H1 (cell line): ENCODE measurements at regions not wholly inside any gene's neighbourhood (a gene's known extent, or its start where the extent isn't known, plus 50 kb on each side); places are given as distances from the start of the nearest gene placed in this dataset.

ENCODE experiments used
- CTCF ChIA-PET: fragments of 300-600 bp; sonication (Branson Sonifier 250); formaldehyde crosslinking; loops from one replicate; lab custom pipeline; 2021; ENCODE audit not compliant: partially characterized antibody; lab: Charles Lee
- POLR2A ChIA-PET: fragments of 300-600 bp; sonication (Branson Sonifier 250); formaldehyde crosslinking; loops from one replicate; lab custom pipeline; 2021; ENCODE audit warnings: inconsistent platforms; ENCODE audit not compliant: partially characterized antibody; lab: Charles Lee
- DNase-seq, 2 experiments: peaks; one replicate each; pipeline versions ENCODE4 v3.0.0 to v3.0.0-alpha.2; 2010 to 2022; ENCODE audit warnings: low spot score in 2 of 2, low read depth in 1 of 2, mixed read lengths in 1 of 2
- FAIRE-seq: peaks from 2 replicates; lab custom pipeline; 2011; peaks lifted over from hg19 to GRCh38; lab: Jason Lieb, UNC
- H2AFZ ChIP-seq: 2 replicates; pipeline ENCODE4 v1.8.1; 2012; ENCODE audit warnings: low read length, inconsistent platforms
- H2AK5ac ChIP-seq: 2 replicates; pipeline ENCODE4 v1.6.1; 2013; ENCODE audit warnings: low read depth, low read length
- H2BK120ac ChIP-seq: replicated peaks from 2 replicates; pipeline ENCODE3; 2013; ENCODE audit warnings: low read depth, low read length, inconsistent platforms
- H2BK12ac ChIP-seq: 2 replicates; pipeline ENCODE4 v1.6.1; 2013; ENCODE audit warnings: low read depth, low read length
- H2BK15ac ChIP-seq: 2 replicates; pipeline ENCODE4 v1.6.1; 2013; ENCODE audit warnings: low read length
- H2BK20ac ChIP-seq: 2 replicates; pipeline ENCODE4 v1.6.1; 2013; ENCODE audit warnings: low read length
- H2BK5ac ChIP-seq: 2 replicates; pipeline ENCODE4 v1.6.1; 2013; ENCODE audit warnings: low read depth, low read length
- H3K14ac ChIP-seq: 2 replicates; pipeline ENCODE4 v1.6.1; 2013; ENCODE audit warnings: inconsistent platforms; ENCODE audit not compliant: insufficient read length
- H3K18ac ChIP-seq: 2 replicates; pipeline ENCODE4 v1.6.1; 2013; ENCODE audit warnings: low read length; ENCODE audit errors: extremely low read depth
- H3K23ac ChIP-seq: 2 replicates; pipeline ENCODE4 v1.6.1; 2013; ENCODE audit warnings: inconsistent platforms; ENCODE audit not compliant: insufficient read length
- H3K23me2 ChIP-seq: 2 replicates; pipeline ENCODE4 v1.6.1; 2013; ENCODE audit warnings: low read depth, low read length
- H3K27ac ChIP-seq: 2 replicates; pipeline ENCODE4 v1.6.1; 2011; ENCODE audit warnings: low read depth, low read length, inconsistent platforms
- H3K27me3 ChIP-seq, 4 experiments: replicated peaks in 1 of 4; 1 replicate in 1 of 4; 2 replicates in 3 of 4; pipeline versions ENCODE4 v1.6.1 to v1.8.1; 2011 to 2013; ENCODE audit warnings: low read length in 3 of 4, mild to moderate bottlenecking in 3 of 4, inconsistent platforms in 2 of 4, mixed read lengths in 2 of 4, moderate library complexity in 1 of 4; ENCODE audit not compliant: control insufficient read depth in 3 of 4, insufficient read depth in 3 of 4; ENCODE audit errors: extremely low read depth in 1 of 4
- H3K36me3 ChIP-seq, 4 experiments: 2 replicates each; pipeline versions ENCODE4 v1.6.1 to v1.8.1; 2011 to 2013; ENCODE audit warnings: mild to moderate bottlenecking in 4 of 4, low read length in 3 of 4, moderate library complexity in 2 of 4, control low read depth in 1 of 4, inconsistent platforms in 1 of 4; ENCODE audit not compliant: insufficient read depth in 4 of 4, control insufficient read depth in 2 of 4
- H3K4ac ChIP-seq: replicated peaks from 2 replicates; pipeline ENCODE3; 2013; ENCODE audit warnings: low read length, low read depth, mixed read lengths, inconsistent platforms; ENCODE audit not compliant: insufficient read length
- H3K4me1 ChIP-seq, 4 experiments: replicated peaks in 1 of 4; 1 replicate in 1 of 4; 2 replicates in 3 of 4; pipeline versions ENCODE4 v1.6.1 to v1.8.1; 2011 to 2013; ENCODE audit warnings: low read length in 3 of 4, inconsistent platforms in 2 of 4, mixed read lengths in 1 of 4; ENCODE audit not compliant: insufficient read depth in 4 of 4, control insufficient read depth in 3 of 4
- H3K4me2 ChIP-seq, 2 experiments: 2 replicates each; pipeline versions ENCODE4 v1.6.1 to v1.8.1; 2011 to 2013; ENCODE audit warnings: low read depth in 2 of 2, low read length in 2 of 2, control low read depth in 1 of 2, inconsistent platforms in 1 of 2, mild to moderate bottlenecking in 1 of 2; ENCODE audit not compliant: insufficient read depth in 1 of 2
- H3K4me3 ChIP-seq, 4 experiments: fragments of 200-600, 300-600 bp in 1 of 4; sonication (generic), shearing (Covaris generic), sonication (Bioruptor Twin) in 1 of 4; 2 replicates each; pipeline versions ENCODE4 v1.5.1 to v1.8.1; 2011 to 2016; ENCODE audit warnings: low read length in 4 of 4, low read depth in 3 of 4, control low read depth in 2 of 4, inconsistent platforms in 2 of 4, mild to moderate bottlenecking in 2 of 4, mixed read lengths in 1 of 4, moderate library complexity in 1 of 4; ENCODE audit not compliant: insufficient read depth in 2 of 4; ENCODE audit errors: extremely low read depth in 1 of 4
- H3K56ac ChIP-seq: replicated peaks from 2 replicates; pipeline ENCODE3; 2013; ENCODE audit warnings: low read depth, mild to moderate bottlenecking, mixed read lengths, low read length, inconsistent platforms; ENCODE audit not compliant: insufficient read length
- H3K79me1 ChIP-seq: 2 replicates; pipeline ENCODE4 v1.6.1; 2013; ENCODE audit warnings: low read depth, low read length, control low read depth
- H3K79me2 ChIP-seq, 2 experiments: 2 replicates each; pipeline versions ENCODE4 v1.6.1 to v1.8.1; 2012 to 2013; ENCODE audit warnings: low read length in 2 of 2, mild to moderate bottlenecking in 2 of 2, inconsistent platforms in 1 of 2; ENCODE audit not compliant: insufficient read depth in 2 of 2, control insufficient read depth in 1 of 2
- H3K9ac ChIP-seq, 4 experiments: replicated peaks in 1 of 4; 1 replicate in 1 of 4; 2 replicates in 3 of 4; pipeline versions ENCODE4 v1.6.1 to v1.8.1; 2011 to 2013; ENCODE audit warnings: low read depth in 3 of 4, low read length in 3 of 4, control low read depth in 2 of 4, mild to moderate bottlenecking in 2 of 4, moderate library complexity in 2 of 4, inconsistent platforms in 1 of 4; ENCODE audit errors: extremely low read depth in 1 of 4
- H3K9me3 ChIP-seq, 2 experiments: 2 replicates each; pipeline versions ENCODE4 v1.6.1 to v1.8.1; 2012 to 2013; ENCODE audit warnings: mild to moderate bottlenecking in 2 of 2, moderate library complexity in 2 of 2, control low read depth in 1 of 2, inconsistent platforms in 1 of 2, low read depth in 1 of 2, low read length in 1 of 2, mixed read lengths in 1 of 2; ENCODE audit not compliant: insufficient read depth in 2 of 2
- H4K20me1 ChIP-seq, 2 experiments: replicated peaks in 1 of 2; 2 replicates each; pipeline versions ENCODE3 to v1.8.1; 2011 to 2013; ENCODE audit warnings: inconsistent platforms in 2 of 2, low read length in 2 of 2, mild to moderate bottlenecking in 1 of 2; ENCODE audit not compliant: insufficient read depth in 2 of 2, control insufficient read depth in 1 of 2
- H4K5ac ChIP-seq: 2 replicates; pipeline ENCODE4 v1.6.1; 2013; ENCODE audit warnings: low read length, low read depth, mixed read lengths, inconsistent platforms; ENCODE audit not compliant: insufficient read length
- H4K8ac ChIP-seq: 2 replicates; pipeline ENCODE4 v1.8.0; 2013; ENCODE audit warnings: mild to moderate bottlenecking, moderate library complexity, low read length, inconsistent platforms; ENCODE audit not compliant: insufficient read depth; ENCODE audit errors: extremely low read depth
- H4K91ac ChIP-seq: replicated peaks from 2 replicates; pipeline ENCODE3; 2013; ENCODE audit warnings: low read length, mixed read lengths, inconsistent platforms; ENCODE audit not compliant: insufficient read length
- BRCA1 ChIP-seq: IDR thresholded peaks from 2 replicates; pipeline ENCODE4 v1.6.1; 2012; ENCODE audit warnings: low read depth, low read length, improper control_type of control experiment
- CEBPB ChIP-seq: IDR thresholded peaks from 2 replicates; pipeline ENCODE4 v1.6.1; 2012; ENCODE audit warnings: low read depth, low read length
- CHD2 ChIP-seq: IDR thresholded peaks from 2 replicates; pipeline ENCODE4 v1.6.1; 2012; ENCODE audit warnings: low read length, improper control_type of control experiment
- EZH2 ChIP-seq: fragments of 200-600 bp; sonication (generic); IDR thresholded peaks from 2 replicates; pipeline ENCODE4 v1.7.1; 2012; ENCODE audit warnings: low read depth, mild to moderate bottlenecking, moderate library complexity, low read length, inconsistent platforms; ENCODE audit not compliant: severe bottlenecking
- GABPA ChIP-seq: IDR thresholded peaks from 2 replicates; pipeline ENCODE4 v1.6.1; 2011; ENCODE audit warnings: mild to moderate bottlenecking, low read length, moderate library complexity, borderline replicate concordance; ENCODE audit not compliant: insufficient read depth
- HDAC2 ChIP-seq, 2 experiments: fragments of 300-600 bp in 1 of 2; sonication (generic) in 1 of 2; IDR thresholded peaks; 2 replicates each; pipeline ENCODE4 v1.6.1; 2011 to 2012; ENCODE audit warnings: low read depth in 2 of 2, low read length in 2 of 2, mild to moderate bottlenecking in 2 of 2, moderate library complexity in 2 of 2, borderline replicate concordance in 1 of 2, inconsistent platforms in 1 of 2
- JUN ChIP-seq: IDR thresholded peaks from 2 replicates; pipeline ENCODE4 v1.6.1; 2011; ENCODE audit warnings: low read depth, mild to moderate bottlenecking, improper control_type of control experiment, low read length
- KDM5A ChIP-seq: fragments of 200-600 bp; IDR thresholded peaks from 2 replicates; pipeline ENCODE4 v1.7.1; 2012; ENCODE audit warnings: mild to moderate bottlenecking, low read length, inconsistent platforms, mixed read lengths
- NANOG ChIP-seq: IDR thresholded peaks from 2 replicates; pipeline ENCODE4 v1.6.1; 2011; ENCODE audit warnings: low read length, low read depth, mild to moderate bottlenecking, inconsistent platforms; ENCODE audit not compliant: insufficient read depth, poor library complexity, severe bottlenecking
- NRF1 ChIP-seq: IDR thresholded peaks from 2 replicates; pipeline ENCODE4 v1.6.1; 2011; ENCODE audit warnings: mild to moderate bottlenecking, low read depth, low read length, improper control_type of control experiment
- RNF2 ChIP-seq: fragments of 200-900, 300-1000 bp; sonication (generic); IDR thresholded peaks from 2 replicates; pipeline ENCODE4 v1.7.1; 2016; ENCODE audit warnings: borderline replicate concordance, low read depth, mild to moderate bottlenecking, antibody characterized with exemption, low read length; ENCODE audit not compliant: poor library complexity, severe bottlenecking; ENCODE audit errors: missing control alignments
- SAP30 ChIP-seq: fragments of 300-600 bp; sonication (generic); IDR thresholded peaks from 2 replicates; pipeline ENCODE4 v1.7.1; 2012; ENCODE audit warnings: low read length, moderate library complexity, mild to moderate bottlenecking, inconsistent platforms; ENCODE audit not compliant: insufficient read depth, insufficient replicate concordance
- SIX5 ChIP-seq: IDR thresholded peaks from 2 replicates; pipeline ENCODE4 v1.6.1; 2011; ENCODE audit warnings: mild to moderate bottlenecking, low read depth, low read length
- TAF7 ChIP-seq: optimal IDR thresholded peaks from 2 replicates; pipeline ENCODE3; 2011; ENCODE audit warnings: low read depth, mild to moderate bottlenecking, inconsistent platforms, low read length, moderate library complexity, borderline replicate concordance
- YY1 ChIP-seq: IDR thresholded peaks from 2 replicates; pipeline ENCODE4 v1.6.1; 2011; ENCODE audit warnings: low read depth, mild to moderate bottlenecking, low read length
- WGBS, 2 experiments: shearing (Covaris generic) in 1 of 2; methylation state at CpG; one replicate each; pipeline versions ENCODE4 v1.1.6 to v1.1.7; 2013 to 2015; ENCODE audit warnings: low lambda C conversion rate in 2 of 2, mixed read lengths in 2 of 2, inconsistent platforms in 1 of 2, low coverage in 1 of 2, missing lambda C conversion rate in 1 of 2; ENCODE audit not compliant: insufficient replicate concordance in 2 of 2, insufficient coverage in 1 of 2, insufficient read length in 1 of 2; ENCODE audit errors: extremely low coverage in 1 of 2, missing lambda C conversion rate in 1 of 2; 5-methylcytosine and 5-hydroxymethylcytosine counted together

DNA sequence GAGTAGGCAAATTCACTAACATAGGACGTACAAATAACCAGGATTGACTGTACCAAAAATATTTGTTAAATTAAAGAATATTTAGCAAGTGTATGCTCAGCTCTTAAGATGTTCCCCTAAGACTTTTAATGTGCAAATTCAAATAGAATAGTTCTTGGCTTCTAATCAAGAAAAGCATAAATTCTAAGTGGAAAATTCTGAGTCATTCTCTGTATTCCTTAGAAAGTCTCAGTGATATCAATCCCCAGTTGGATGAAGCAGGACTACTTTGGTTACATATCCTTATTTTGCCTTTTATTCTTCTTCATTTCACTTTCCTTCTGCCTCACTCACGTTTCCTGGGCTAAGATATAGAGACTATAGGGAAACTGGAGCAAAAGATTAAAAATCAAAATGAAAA lies 130.2 kb downstream of the IFI44 start:
- Histone ChIP-seq H2BK20ac (no peak overlapping the region), H3K4me3 (no peak overlapping the region), H2BK12ac (no peak overlapping the region), H3K23me2 (no peaks in the 10 kb centered on the region), H3K9me3 (no peaks in the 10 kb centered on the region), H3K36me3 (no peaks in the 10 kb centered on the region), H2BK5ac (no peak overlapping the region), H3K27me3 (no peaks in the 10 kb centered on the region), H3K4me2 (no peak overlapping the region), H3K27ac (no peak overlapping the region), H4K8ac (no peak overlapping the region), H3K14ac (no peak overlapping the region), H3K18ac (no peak overlapping the region), H2BK15ac (no peak overlapping the region), H2AFZ (no peak overlapping the region), H3K56ac (no peak overlapping the region), H3K9ac (no peak overlapping the region), H3K79me1 (no peaks in the 10 kb centered on the region), H4K5ac (no peak overlapping the region), H3K4me1 (no peaks in the 10 kb centered on the region), H2BK120ac (no peak overlapping the region), H2AK5ac (no peak overlapping the region), H4K91ac (no peak overlapping the region), H3K79me2 (no peaks in the 10 kb centered on the region), H4K20me1 (no peaks in the 10 kb centered on the region), H3K4ac (no peak overlapping the region), H3K23ac (no peak overlapping the region)
- ChIA-PET CTCF (interaction anchor here (0.8 kb wide), 1 partner anchor 24 kb away, joined by 3 read pairs; no protein-coding TSS in a partner anchor), POLR2A (no interaction called here)
- DNase-seq (no peak), FAIRE-seq (no peak)
- WGBS, 2 experiments, result 86% methylated on average over 2 of the region's 2 CpGs; no CpG with 5 or more reads in 1 of the 2 experiments
- TF ChIP-seq HDAC2 (IDR thresholded peaks at IDR 0.05; ENCODE audit: borderline replicate concordance in 1 of 2, low read depth in 2 of 2, low read length in 2 of 2) (no peak), JUN (no peak), GABPA (no peak), NRF1 (no peak), SIX5 (no peak), BRCA1 (no peak), CEBPB (no peak), SAP30 (no peak), YY1 (no peak), NANOG (no peak), RNF2 (no peak), KDM5A (no peak), EZH2 (no peak), CHD2 (no peak), TAF7 (no peak)
